OCI-LY3 (cell line): ENCODE measurements at regions not wholly inside any gene's neighbourhood (a gene's known extent, or its start where the extent isn't known, plus 50 kb on each side); places are given as distances from the start of the nearest gene placed in this dataset.

Experiments
- CTCF ChIP-seq: fragments of 200-600, 300-600 bp; sonication (generic); IDR thresholded peaks from 2 replicates; pipeline ENCODE4 v1.5.1; 2014; ENCODE audit warnings: antibody characterized with exemption, low read length, low read depth
- EZH2phosphoT487 ChIP-seq: fragments of 200-600 bp; shearing (Covaris generic); IDR thresholded peaks from 2 replicates; pipeline ENCODE4 v1.6.1; 2018; ENCODE audit warnings: antibody characterized with exemption, mixed run types, low read depth

GRCh38 chr5:135706474-135706873 lies 127.7 kb upstream of the CXCL14 start:
- no peak for TF ChIP-seq EZH2phosphoT487
- no peak for TF ChIP-seq CTCF
